NB4 (cell line): ENCODE measurements at regions not wholly inside any gene's neighbourhood (a gene's known extent, or its start where the extent isn't known, plus 50 kb on each side); places are given as distances from the start of the nearest gene placed in this dataset.

ENCODE experiments used
- DNase-seq: peaks from one replicate; pipeline ENCODE4 v3.0.0; 2010; ENCODE audit warnings: low read depth
- H3K4me3 ChIP-seq: one replicate; pipeline ENCODE4 v1.5.1; 2011; ENCODE audit warnings: mild to moderate bottlenecking, low read depth, low read length, moderate library complexity
- MYC ChIP-seq: IDR thresholded peaks from 2 replicates; pipeline ENCODE4 v1.6.1; 2011; ENCODE audit warnings: low read depth, low read length
- POLR2A ChIP-seq: IDR thresholded peaks from 2 replicates; pipeline ENCODE4 v1.6.1; 2011; ENCODE audit warnings: mild to moderate bottlenecking; ENCODE audit not compliant: insufficient read length; ENCODE audit errors: extremely low read depth
- TF ChIP-seq, protein P1 (sequence below): IDR thresholded peaks from one replicate; pipeline ENCODE4 v1.5.1; 2012; ENCODE audit warnings: low read depth, low read length
- TF ChIP-seq, protein P2 (sequence below): IDR thresholded peaks from 2 replicates; pipeline ENCODE4 v1.6.1; 2011; ENCODE audit warnings: low read depth, low read length

DNA sequence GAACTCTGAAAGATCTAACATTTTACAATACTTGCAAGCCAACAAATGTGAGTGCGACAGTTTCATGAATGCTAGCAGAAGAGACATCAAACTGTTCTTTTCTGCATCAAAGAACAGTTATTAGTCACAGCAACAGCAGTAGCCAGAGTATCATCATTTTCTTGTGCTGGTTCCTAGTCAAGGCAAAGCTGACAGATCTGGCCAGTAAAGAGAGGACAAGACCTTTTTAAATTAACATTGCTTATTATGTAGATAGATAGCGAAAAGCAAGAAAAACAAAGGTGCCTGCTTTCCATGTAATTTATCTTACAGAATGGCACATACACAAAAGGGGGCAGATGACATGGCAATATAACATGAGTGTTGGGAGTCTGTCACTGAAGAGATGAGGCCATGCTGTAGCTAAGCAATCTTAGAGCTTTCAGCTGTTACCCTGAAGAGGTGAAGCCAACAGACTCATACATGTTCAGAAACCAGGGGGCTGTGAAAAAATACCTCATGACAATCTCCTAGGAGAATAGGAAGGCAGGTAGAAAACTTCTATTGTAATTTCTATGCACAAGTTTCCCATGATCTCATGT lies 626.6 kb upstream of the TYRP1 start:
- TF ChIP-seq MYC = no peak
- no peak for TF ChIP-seq POLR2A
- TF ChIP-seq, protein P1, sequence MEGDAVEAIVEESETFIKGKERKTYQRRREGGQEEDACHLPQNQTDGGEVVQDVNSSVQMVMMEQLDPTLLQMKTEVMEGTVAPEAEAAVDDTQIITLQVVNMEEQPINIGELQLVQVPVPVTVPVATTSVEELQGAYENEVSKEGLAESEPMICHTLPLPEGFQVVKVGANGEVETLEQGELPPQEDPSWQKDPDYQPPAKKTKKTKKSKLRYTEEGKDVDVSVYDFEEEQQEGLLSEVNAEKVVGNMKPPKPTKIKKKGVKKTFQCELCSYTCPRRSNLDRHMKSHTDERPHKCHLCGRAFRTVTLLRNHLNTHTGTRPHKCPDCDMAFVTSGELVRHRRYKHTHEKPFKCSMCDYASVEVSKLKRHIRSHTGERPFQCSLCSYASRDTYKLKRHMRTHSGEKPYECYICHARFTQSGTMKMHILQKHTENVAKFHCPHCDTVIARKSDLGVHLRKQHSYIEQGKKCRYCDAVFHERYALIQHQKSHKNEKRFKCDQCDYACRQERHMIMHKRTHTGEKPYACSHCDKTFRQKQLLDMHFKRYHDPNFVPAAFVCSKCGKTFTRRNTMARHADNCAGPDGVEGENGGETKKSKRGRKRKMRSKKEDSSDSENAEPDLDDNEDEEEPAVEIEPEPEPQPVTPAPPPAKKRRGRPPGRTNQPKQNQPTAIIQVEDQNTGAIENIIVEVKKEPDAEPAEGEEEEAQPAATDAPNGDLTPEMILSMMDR = no peak
- H3K4me3 ChIP-seq = no peak overlapping the region
- no peak for DNase-seq

DNA sequence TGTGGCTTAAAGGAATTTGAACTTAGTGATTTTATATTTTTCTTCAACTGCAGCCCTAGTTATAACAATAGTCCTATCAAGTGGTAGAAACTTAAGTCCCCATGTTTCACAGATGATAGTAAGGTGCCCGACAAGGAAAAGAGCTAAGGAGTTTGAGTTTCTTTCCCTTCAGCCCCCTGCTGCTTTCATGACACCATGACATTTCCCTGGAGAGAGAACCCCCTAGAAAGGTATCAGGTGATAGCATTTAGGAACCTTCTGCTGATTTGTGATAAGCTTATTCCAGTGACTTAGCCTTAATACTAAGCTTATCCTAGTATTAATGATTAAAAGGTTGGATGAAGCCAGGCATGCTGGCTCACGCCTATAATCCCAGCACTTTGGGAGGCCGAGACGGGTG lies 623.8 kb upstream of the TYRP1 start:
- TF ChIP-seq, protein P1 = no peak
- no peak for TF ChIP-seq POLR2A
- no peak for DNase-seq
- no peak overlapping the region for H3K4me3 ChIP-seq

DNA sequence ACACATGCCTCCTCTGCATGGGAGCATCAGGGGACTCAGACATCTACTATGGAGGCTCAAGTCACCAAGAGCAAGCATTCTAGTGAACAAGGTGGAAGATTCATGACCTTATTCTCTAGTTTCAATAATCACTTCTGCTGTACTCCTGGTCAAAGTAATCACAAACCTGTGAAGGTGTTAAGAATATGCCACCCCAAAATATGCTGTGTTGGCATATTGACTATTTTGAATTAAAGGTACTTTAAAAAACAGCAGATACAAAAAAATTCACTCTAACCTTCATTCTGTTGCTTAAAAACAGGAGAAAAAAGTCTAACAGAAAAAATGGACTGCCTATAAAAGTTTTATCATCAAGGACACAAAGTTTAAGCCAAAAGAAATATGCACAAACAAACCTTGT lies 607.8 kb upstream of the TYRP1 start:
- no peak for DNase-seq
- no peak overlapping the region for H3K4me3 ChIP-seq
- TF ChIP-seq, protein P2, sequence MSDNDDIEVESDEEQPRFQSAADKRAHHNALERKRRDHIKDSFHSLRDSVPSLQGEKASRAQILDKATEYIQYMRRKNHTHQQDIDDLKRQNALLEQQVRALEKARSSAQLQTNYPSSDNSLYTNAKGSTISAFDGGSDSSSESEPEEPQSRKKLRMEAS = no peak
- TF ChIP-seq, protein P1 = no peak
- TF ChIP-seq MYC (no peak), POLR2A (no peak)

DNA sequence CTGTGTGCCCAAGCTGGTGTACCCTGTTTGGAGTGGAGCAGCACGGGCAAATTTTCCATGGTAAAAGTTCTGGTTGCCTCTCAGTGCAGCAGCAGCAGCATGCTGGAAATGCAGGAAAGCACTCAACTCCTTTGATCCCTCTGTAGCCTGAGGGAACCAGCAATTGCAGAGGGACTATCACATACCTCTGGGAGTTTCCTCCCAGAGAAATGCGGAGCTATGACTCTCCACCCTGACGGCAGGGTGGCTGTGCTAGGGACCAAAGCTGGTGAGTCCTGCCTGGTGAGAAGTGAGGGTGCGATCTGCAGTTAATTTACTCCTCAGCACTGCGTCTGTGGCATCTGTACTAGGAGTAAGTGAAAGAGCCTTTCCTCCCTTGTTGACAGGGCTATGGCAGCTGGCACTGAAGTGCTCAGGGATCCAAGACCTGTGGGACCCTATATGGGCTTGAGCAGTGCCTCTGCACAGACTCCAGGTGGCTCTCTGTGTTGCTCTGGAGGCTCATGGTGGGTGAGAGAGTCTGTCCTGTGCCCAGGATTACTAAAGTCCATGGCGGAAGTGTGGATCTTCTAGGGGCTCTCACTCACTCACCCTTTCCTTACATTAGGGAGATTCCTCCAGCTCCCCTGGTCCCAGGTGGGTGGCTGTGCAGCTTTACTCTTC lies 601.2 kb upstream of the TYRP1 start:
- TF ChIP-seq MYC (no peak), POLR2A (no peak)
- TF ChIP-seq, protein P2 = no peak
- TF ChIP-seq, protein P1 = no peak
- H3K4me3 ChIP-seq = no peak overlapping the region
- DNase-seq = no peak

DNA sequence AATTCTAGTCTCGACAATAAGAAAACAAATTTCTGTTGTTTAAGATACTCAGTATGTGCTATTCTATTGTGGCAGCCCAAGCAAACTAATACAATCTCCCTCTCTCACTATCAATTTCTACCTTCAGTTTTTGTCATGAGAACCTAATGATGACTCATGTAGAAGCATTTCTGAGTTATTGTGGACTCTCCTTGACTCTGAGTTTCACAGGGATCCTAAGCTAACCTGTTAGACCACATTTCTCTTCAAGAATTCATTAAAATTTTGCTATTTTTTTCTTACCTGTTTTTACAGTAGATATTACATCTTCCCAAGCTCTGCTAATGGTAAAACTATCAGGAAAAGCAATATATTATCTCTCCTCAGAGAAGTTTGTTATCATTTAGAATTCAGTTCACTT lies 599.1 kb upstream of the TYRP1 start:
- TF ChIP-seq POLR2A = no peak
- no peak for TF ChIP-seq MYC
- no peak for DNase-seq

DNA sequence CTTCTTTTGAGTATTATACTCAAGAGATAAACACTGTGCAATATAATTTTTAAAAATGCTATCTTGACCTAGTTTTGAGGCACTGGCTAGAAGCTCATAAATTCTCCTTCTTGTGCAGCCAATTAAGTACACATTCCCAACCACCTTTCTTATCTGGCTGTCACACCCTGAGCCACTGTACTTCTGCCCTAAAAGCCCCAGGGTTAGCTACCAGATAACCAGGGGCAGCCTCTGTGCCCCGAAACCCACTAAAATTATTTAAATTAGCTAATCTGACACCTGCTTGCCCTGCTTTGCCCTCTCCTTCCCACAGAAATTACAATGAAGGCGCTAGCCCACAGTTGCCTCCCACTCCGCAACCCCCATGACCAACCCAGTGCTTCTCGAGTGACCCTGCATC lies 597.3 kb upstream of the TYRP1 start:
- no peak overlapping the region for H3K4me3 ChIP-seq
- no peak for DNase-seq
- TF ChIP-seq POLR2A (no peak), MYC (no peak)
- TF ChIP-seq, protein P1 = no peak
- TF ChIP-seq, protein P2 = no peak

More for the DNA sequence above, 599.1 kb upstream of the TYRP1 start:
- no peak overlapping the region for H3K4me3 ChIP-seq
